Natural killer cell (primary cell): ENCODE measurements at regions not wholly inside any gene's neighbourhood (a gene's known extent, or its start where the extent isn't known, plus 50 kb on each side); places are given as distances from the start of the nearest gene placed in this dataset.

Experiments used
- ATAC-seq, 3 donors: fragments of 150-1000 bp in 2 of 3; fragments of 200-7000 bp in 1 of 3; cut with Tn5 transposase; 1 replicate in 1 of 3; 2 replicates in 2 of 3; pipeline ENCODE4 v1.10.0; 2021; ENCODE audit warnings: mild to moderate bottlenecking in 2 of 3, moderate library complexity in 2 of 3
- DNase-seq, 2 donors: peaks; one replicate each; pipeline versions ENCODE4 v3.0.0 to v3.0.0-alpha.2; 2013 to 2021; ENCODE audit warnings: mixed read lengths in 1 of 2
- H3K27ac ChIP-seq: one replicate; pipeline ENCODE4 v1.5.1; 2013; ENCODE audit warnings: mild to moderate bottlenecking, low read length
- H3K27me3 ChIP-seq: one replicate; pipeline ENCODE4 v1.6.1; 2013; ENCODE audit warnings: low read length; ENCODE audit not compliant: control insufficient read depth, insufficient read depth
- H3K36me3 ChIP-seq: one replicate; pipeline ENCODE4 v1.6.1; 2013; ENCODE audit warnings: low read length; ENCODE audit not compliant: control insufficient read depth, insufficient read depth
- H3K4me1 ChIP-seq: one replicate; pipeline ENCODE4 v1.6.1; 2013; ENCODE audit warnings: low read length; ENCODE audit not compliant: control insufficient read depth, insufficient read depth
- H3K4me3 ChIP-seq: one replicate; pipeline ENCODE4 v1.5.1; 2013; ENCODE audit warnings: low read length
- H3K9me3 ChIP-seq: one replicate; pipeline ENCODE4 v1.6.1; 2013; ENCODE audit warnings: low read length; ENCODE audit not compliant: control insufficient read depth, insufficient read depth
- H3K27ac Mint-ChIP-seq, 2 donors: one replicate each; pipeline ENCODE4 v1.8.0; 2022; ENCODE audit warnings: mild to moderate bottlenecking in 2 of 2, mixed read lengths in 2 of 2, moderate library complexity in 1 of 2
- H3K27me3 Mint-ChIP-seq, 2 donors: one replicate each; pipeline ENCODE4 v1.8.0; 2022; ENCODE audit warnings: low read depth in 2 of 2, mixed read lengths in 2 of 2
- H3K36me3 Mint-ChIP-seq: one replicate; pipeline ENCODE4 v1.8.0; 2022; ENCODE audit warnings: mixed read lengths
- H3K4me1 Mint-ChIP-seq, 2 donors: one replicate each; pipeline ENCODE4 v1.8.0; 2022; ENCODE audit warnings: mixed read lengths in 2 of 2
- H3K4me3 Mint-ChIP-seq: one replicate; pipeline ENCODE4 v1.8.0; 2022; ENCODE audit warnings: mild to moderate bottlenecking, moderate library complexity, mixed read lengths
- H3K9me3 Mint-ChIP-seq, 2 donors: one replicate each; pipeline ENCODE4 v1.8.0; 2022; ENCODE audit warnings: mixed read lengths in 2 of 2
- CTCF ChIP-seq: fragments of 200-600 bp; IDR thresholded peaks from one replicate; pipeline ENCODE4 v1.8.0; 2022; ENCODE audit warnings: antibody characterized with exemption
- WGBS: methylation state at CpG from one replicate; pipeline ENCODE4 v1.1.7; 2013; ENCODE audit warnings: missing lambda C conversion rate; ENCODE audit not compliant: insufficient coverage; 5-methylcytosine and 5-hydroxymethylcytosine counted together
- intact Hi-C: fragments of 100-400 bp; cut with micrococcal nuclease; formaldehyde crosslinking; loops from one replicate; pipeline ENCODE4 v1.14.2; 2022

GRCh38 chr10:128711806-128712205 lies 585.6 kb upstream of the MKI67 start:
- Histone ChIP-seq H3K36me3 (no peaks in the 10 kb centered on the region), H3K4me3 (no peak overlapping the region), H3K27ac (no peak overlapping the region), H3K27me3 (no peaks in the 10 kb centered on the region), H3K9me3 (no peaks in the 10 kb centered on the region), H3K4me1 (no peaks in the 10 kb centered on the region)
- ATAC-seq (no peak), DNase-seq (no peak)
- 80% methylated on average over 9 of the region's 9 CpGs for WGBS
- Mint-ChIP-seq H3K27me3 (peaks cover 9 to 43% of the 10 kb centered on the region in 2 donors), H3K27ac (no peak overlapping the region), H3K4me1 (no peaks in the 10 kb centered on the region), H3K4me3 (no peak overlapping the region), H3K9me3 (no peaks in the 10 kb centered on the region), H3K36me3 (no peaks in the 10 kb centered on the region)
- TF ChIP-seq CTCF, result no peak
- intact Hi-C loops, result no loop called here

GRCh38 chr10:128712661-128713400 lies 586.6 kb upstream of the MKI67 start:
- no peaks in the 10 kb centered on the region for H3K4me1 ChIP-seq
- intact Hi-C loops, result no loop called here
- no peaks in the 10 kb centered on the region for H3K27me3 ChIP-seq
- H3K9me3 ChIP-seq, result no peaks in the 10 kb centered on the region
- Mint-ChIP-seq H3K9me3 (no peaks in the 10 kb centered on the region), H3K27ac (no peak overlapping the region), H3K4me1 (no peaks in the 10 kb centered on the region), H3K4me3 (no peak overlapping the region), H3K36me3 (no peaks in the 10 kb centered on the region), H3K27me3 (peaks cover 10 to 35% of the 10 kb centered on the region in 2 donors)
- no peak for DNase-seq
- no peak for ATAC-seq
- H3K27ac ChIP-seq, result no peak overlapping the region
- TF ChIP-seq CTCF, result no peak
- H3K36me3 ChIP-seq, result no peaks in the 10 kb centered on the region
- H3K4me3 ChIP-seq, result no peak overlapping the region
- 90% methylated on average over 18 of the region's 18 CpGs for WGBS

- H3K36me3 Mint-ChIP-seq, result no peaks in the 10 kb centered on the region
- no peak overlapping the region for H3K4me3 Mint-ChIP-seq
- H3K27ac ChIP-seq, result no peak overlapping the region
- H3K27me3 ChIP-seq, result no peaks in the 10 kb centered on the region
- H3K9me3 Mint-ChIP-seq, result no peaks in the 10 kb centered on the region
- ATAC-seq (no peak), DNase-seq (no peak)
- TF ChIP-seq CTCF, result no peak
- H3K4me1 Mint-ChIP-seq, result no peaks in the 10 kb centered on the region
- no peaks in the 10 kb centered on the region for H3K4me1 ChIP-seq
- H3K27ac Mint-ChIP-seq, result no peak overlapping the region
- peaks cover 10 to 32% of the 10 kb centered on the region in 2 donors for H3K27me3 Mint-ChIP-seq
- no peaks in the 10 kb centered on the region for H3K36me3 ChIP-seq
- 86% methylated on average over 4 of the region's 5 CpGs for WGBS
- intact Hi-C loops, result no loop called here
- no peak overlapping the region for H3K4me3 ChIP-seq
- no peaks in the 10 kb centered on the region for H3K9me3 ChIP-seq
Observed at GRCh38 chr10:128713471-128713870, 587.2 kb upstream of the MKI67 start.
